ENCODE measurements at regions not wholly inside any gene's neighbourhood (a gene's known extent, or its start where the extent isn't known, plus 50 kb on each side); places are given as distances from the start of the nearest gene placed in this dataset.

- H3K79me2 ChIP-seq (ENCODE audit: control insufficient read depth, insufficient read depth, low read length), result no peaks in the 10 kb centered on the region
- H3K4me1 ChIP-seq (ENCODE audit: control insufficient read depth, extremely low read depth, insufficient read depth, low read length), result no peaks in the 10 kb centered on the region
- no peak overlapping the region for H3K9ac ChIP-seq (ENCODE audit: control insufficient read depth, extremely low read depth, insufficient read depth, low read length)
- no peak overlapping the region for H3K4me2 ChIP-seq (ENCODE audit: control insufficient read depth, extremely low read depth, insufficient read depth, low read depth, low read length)
- dilution Hi-C loops (cut with MboI; ENCODE audit: extremely low pct_ligation_motif_present, low sequenced_read_pairs), result no loop called here
- no peak overlapping the region for H3K4me3 ChIP-seq (ENCODE audit: control insufficient read depth in 2 of 3, extremely low read depth in 1 of 3, insufficient read depth in 2 of 3, low read depth in 1 of 3, low read length in 3 of 3)
- no peaks in the 10 kb centered on the region for H3K9me3 ChIP-seq (ENCODE audit: control insufficient read depth, low read depth, low read length)
- no peaks in the 10 kb centered on the region for H4K20me1 ChIP-seq (ENCODE audit: control insufficient read depth, extremely low read depth, insufficient read depth, low read length)
- H3K9me1 ChIP-seq (ENCODE audit: control insufficient read depth, extremely low read depth, insufficient read depth, low read length), result no peaks in the 10 kb centered on the region
- no peak overlapping the region for H3K27ac ChIP-seq (ENCODE audit: control insufficient read depth, insufficient read depth, low read length)
- FAIRE-seq (no peak), DNase-seq (ENCODE audit: low read depth, low spot score) (no peak)
- H3K36me3 ChIP-seq (ENCODE audit: control insufficient read depth in 2 of 2, extremely low read depth in 1 of 2, insufficient read depth in 2 of 2, low read length in 2 of 2), result no peaks in the 10 kb centered on the region
- H2AFZ ChIP-seq (ENCODE audit: control insufficient read depth, low read length), result no peak overlapping the region
- no peaks in the 10 kb centered on the region for H3K27me3 ChIP-seq (ENCODE audit: control insufficient read depth, extremely low read depth, insufficient read depth, low read length)
- no peak for TF ChIP-seq CTCF (optimal IDR thresholded peaks at IDR 0.05 in 1 of 3, IDR thresholded peaks at IDR 0.05 in 1 of 3, conservative IDR thresholded peaks at IDR 0.05 in 1 of 3; ENCODE audit: extremely low read depth in 1 of 3, insufficient read depth in 2 of 3, low read length in 3 of 3)
- no peak for TF ChIP-seq EZH2 (IDR thresholded peaks at IDR 0.05; ENCODE audit: low read length)
Observed at GRCh38 chr3:53994986-53995603, 103.4 kb upstream of the SELENOK start.

- FAIRE-seq (no peak), DNase-seq (ENCODE audit: low read depth, low spot score) (no peak)
- Histone ChIP-seq H3K79me2 (ENCODE audit: control insufficient read depth, insufficient read depth, low read length) (no peaks in the 10 kb centered on the region), H3K9me3 (ENCODE audit: control insufficient read depth, low read depth, low read length) (no peaks in the 10 kb centered on the region), H3K9ac (ENCODE audit: control insufficient read depth, extremely low read depth, insufficient read depth, low read length) (no peak overlapping the region), H3K4me3 (ENCODE audit: control insufficient read depth in 2 of 3, extremely low read depth in 1 of 3, insufficient read depth in 2 of 3, low read depth in 1 of 3, low read length in 3 of 3) (no peak overlapping the region), H3K27me3 (ENCODE audit: control insufficient read depth, extremely low read depth, insufficient read depth, low read length) (no peaks in the 10 kb centered on the region), H3K36me3 (ENCODE audit: control insufficient read depth in 2 of 2, extremely low read depth in 1 of 2, insufficient read depth in 2 of 2, low read length in 2 of 2) (no peaks in the 10 kb centered on the region), H3K27ac (ENCODE audit: control insufficient read depth, insufficient read depth, low read length) (no peak overlapping the region), H4K20me1 (ENCODE audit: control insufficient read depth, extremely low read depth, insufficient read depth, low read length) (no peaks in the 10 kb centered on the region), H3K4me2 (ENCODE audit: control insufficient read depth, extremely low read depth, insufficient read depth, low read depth, low read length) (no peak overlapping the region), H2AFZ (ENCODE audit: control insufficient read depth, low read length) (no peak overlapping the region), H3K9me1 (ENCODE audit: control insufficient read depth, extremely low read depth, insufficient read depth, low read length) (no peaks in the 10 kb centered on the region), H3K4me1 (ENCODE audit: control insufficient read depth, extremely low read depth, insufficient read depth, low read length) (no peaks in the 10 kb centered on the region)
- dilution Hi-C loops (cut with MboI; ENCODE audit: extremely low pct_ligation_motif_present, low sequenced_read_pairs), result no loop called here
- no peak for TF ChIP-seq CTCF (optimal IDR thresholded peaks at IDR 0.05 in 1 of 3, IDR thresholded peaks at IDR 0.05 in 1 of 3, conservative IDR thresholded peaks at IDR 0.05 in 1 of 3; ENCODE audit: extremely low read depth in 1 of 3, insufficient read depth in 2 of 3, low read length in 3 of 3)
- no peak for TF ChIP-seq EZH2 (IDR thresholded peaks at IDR 0.05; ENCODE audit: low read length)
Observed at GRCh38 chr3:53991240-53991639, 99.6 kb upstream of the SELENOK start.
